Liver (tissue), 7 donors: ENCODE measurements at regions not wholly inside any gene's neighbourhood (a gene's known extent, or its start where the extent isn't known, plus 50 kb on each side); places are given as distances from the start of the nearest gene placed in this dataset.

Source experiments
- DNase-seq: peaks from one replicate; pipeline ENCODE4 v3.0.0-alpha.2; 2017; ENCODE audit warnings: low spot score
- H3K27ac ChIP-seq, 2 donors: one replicate each; pipeline ENCODE4 v1.7.0; 2013; ENCODE audit warnings: inconsistent platforms in 2 of 2, low read length in 2 of 2, control low read depth in 1 of 2, low read depth in 1 of 2, mild to moderate bottlenecking in 1 of 2
- H3K27me3 ChIP-seq, 4 donors: one replicate each; pipeline versions ENCODE4 v1.6.1 to v1.7.0; 2013; ENCODE audit warnings: low read length in 3 of 4, inconsistent platforms in 1 of 4, mild to moderate bottlenecking in 1 of 4, moderate library complexity in 1 of 4; ENCODE audit not compliant: control insufficient read depth in 4 of 4, insufficient read depth in 4 of 4
- H3K36me3 ChIP-seq, 4 donors: one replicate each; pipeline versions ENCODE4 v1.6.1 to v1.7.0; 2013; ENCODE audit warnings: low read length in 3 of 4, mild to moderate bottlenecking in 3 of 4, low read depth in 1 of 4, moderate library complexity in 1 of 4; ENCODE audit not compliant: control insufficient read depth in 4 of 4, insufficient read depth in 3 of 4
- H3K4me1 ChIP-seq, 4 donors: one replicate each; pipeline versions ENCODE4 v1.6.1 to v1.7.0; 2013; ENCODE audit warnings: low read length in 3 of 4, mild to moderate bottlenecking in 3 of 4, moderate library complexity in 1 of 4; ENCODE audit not compliant: control insufficient read depth in 4 of 4, insufficient read depth in 4 of 4
- H3K4me3 ChIP-seq, 3 donors: one replicate each; pipeline versions ENCODE4 v1.6.1 to v1.7.0; 2013; ENCODE audit warnings: low read length in 3 of 3, control low read depth in 1 of 3, low read depth in 1 of 3, mild to moderate bottlenecking in 1 of 3
- H3K9ac ChIP-seq, 2 donors: one replicate each; pipeline ENCODE4 v1.7.0; 2013; ENCODE audit warnings: low read length in 2 of 2, mild to moderate bottlenecking in 2 of 2, moderate library complexity in 2 of 2, control low read depth in 1 of 2, low read depth in 1 of 2
- H3K9me3 ChIP-seq, 4 donors: one replicate each; pipeline versions ENCODE4 v1.6.1 to v1.7.0; 2013; ENCODE audit warnings: low read length in 3 of 4; ENCODE audit not compliant: control insufficient read depth in 4 of 4
- ATF3 ChIP-seq: IDR thresholded peaks from 2 replicates; pipeline ENCODE4 v1.6.1; 2016; ENCODE audit warnings: antibody characterized with exemption
- EGR1 ChIP-seq, 2 donors: IDR thresholded peaks; 2 replicates each; pipeline ENCODE4 v1.6.1; 2016 to 2018; ENCODE audit warnings: antibody characterized with exemption in 2 of 2, low read depth in 2 of 2
- FOXA1 ChIP-seq: IDR thresholded peaks from 2 replicates; pipeline ENCODE4 v1.6.1; 2016; ENCODE audit warnings: antibody characterized with exemption
- FOXA2 ChIP-seq: IDR thresholded peaks from 2 replicates; pipeline ENCODE4 v1.6.1; 2016; ENCODE audit warnings: antibody characterized with exemption
- HNF4A ChIP-seq, 2 donors: conservative IDR thresholded peaks; 2 replicates each; pipeline ENCODE4 v1.6.1; 2016; ENCODE audit warnings: antibody characterized with exemption in 2 of 2, mild to moderate bottlenecking in 2 of 2
- HNF4G ChIP-seq: IDR thresholded peaks from 2 replicates; pipeline ENCODE4 v1.6.1; 2016; ENCODE audit warnings: antibody characterized with exemption
- JUND ChIP-seq, 2 donors: IDR thresholded peaks; 2 replicates each; pipeline ENCODE4 v1.6.1; 2016; ENCODE audit warnings: antibody characterized with exemption in 2 of 2
- MAX ChIP-seq: IDR thresholded peaks from 2 replicates; pipeline ENCODE4 v1.6.1; 2016; ENCODE audit warnings: antibody characterized with exemption
- RAD21 ChIP-seq, 2 donors: IDR thresholded peaks; 2 replicates each; pipeline ENCODE4 v1.6.1; 2016; ENCODE audit warnings: antibody characterized with exemption in 2 of 2, mild to moderate bottlenecking in 2 of 2
- REST ChIP-seq: IDR thresholded peaks from 2 replicates; pipeline ENCODE4 v1.6.1; 2016; ENCODE audit warnings: antibody characterized with exemption, mild to moderate bottlenecking
- RXRA ChIP-seq, 2 donors: IDR thresholded peaks; 2 replicates each; pipeline ENCODE4 v1.6.1; 2017 to 2018; ENCODE audit warnings: antibody characterized with exemption in 2 of 2, mild to moderate bottlenecking in 1 of 2
- SP1 ChIP-seq: IDR thresholded peaks from 2 replicates; pipeline ENCODE4 v1.6.1; 2018; ENCODE audit warnings: antibody characterized with exemption, mild to moderate bottlenecking
- TAF1 ChIP-seq: conservative IDR thresholded peaks from 2 replicates; pipeline ENCODE4 v1.6.1; 2016; ENCODE audit warnings: antibody characterized with exemption, mild to moderate bottlenecking
- YY1 ChIP-seq: IDR thresholded peaks from 2 replicates; pipeline ENCODE4 v1.6.1; 2016; ENCODE audit warnings: antibody characterized with exemption, mild to moderate bottlenecking
- WGBS: extraction: QIAGEN DNeasy Blood & Tissue Kit; methylation state at CpG from one replicate; pipeline ENCODE4 v1.1.7; 2013; 5-methylcytosine and 5-hydroxymethylcytosine counted together
- donor health status: healthy.
- donor health status: healthy.
- donor health status: healthy.
- donor health status: healthy.

GRCh38 chrX:41026702-41027078, 58.6 kb upstream of the USP9X start:
- no peak for DNase-seq
- H3K4me1 ChIP-seq: peaks cover 0 to 8% (median 5%) of the 10 kb centered on the region in 4 donors
- no peak for TF ChIP-seq RXRA (IDR thresholded peaks at IDR 0.05)
- H3K36me3 ChIP-seq: no peaks in the 10 kb centered on the region
- H3K27me3 ChIP-seq: no peaks in the 10 kb centered on the region
- no peaks in the 10 kb centered on the region for H3K9me3 ChIP-seq
- peak overlapping the region in 1 of 2 donors; percentile 84 for H3K27ac ChIP-seq
- WGBS: 66% methylated on average over 5 of the region's 5 CpGs
- H3K4me3 ChIP-seq: no peak overlapping the region
- H3K9ac ChIP-seq: peak overlapping the region in 1 of 2 donors; percentile 89

- Histone ChIP-seq H3K27me3 (no peaks in the 10 kb centered on the region), H3K4me1 (peaks cover 0 to 8% (median under 1%) of the 10 kb centered on the region in 4 donors), H3K9me3 (no peaks in the 10 kb centered on the region), H3K36me3 (no peaks in the 10 kb centered on the region), H3K9ac (peak overlapping the region in 1 of 2 donors; percentile 58), H3K27ac (peak overlapping the region; percentile 31 to 61), H3K4me3 (no peak overlapping the region)
- 37% methylated on average over 7 of the region's 7 CpGs for WGBS
- DNase-seq: no peak
- TF ChIP-seq FOXA1: no peak
- TF ChIP-seq REST: peak; percentile 73
- no peak for TF ChIP-seq FOXA2
- TF ChIP-seq MAX: peak; percentile 48
- TF ChIP-seq ATF3: no peak
- TF ChIP-seq JUND (IDR thresholded peaks at IDR 0.05): peak in 1 of 2 donors; percentile 46
- TF ChIP-seq RXRA (IDR thresholded peaks at IDR 0.05): peak; percentile 41 to 65
- TF ChIP-seq EGR1 (IDR thresholded peaks at IDR 0.05; ENCODE audit: low read depth in 2 of 2): no peak
- TF ChIP-seq HNF4A (conservative IDR thresholded peaks at IDR 0.05): peak; percentile 31 to 50
- TF ChIP-seq HNF4G: no peak
- TF ChIP-seq YY1: peak; percentile 15
- peak; percentile 9 to 22 for TF ChIP-seq RAD21 (IDR thresholded peaks at IDR 0.05)
- TF ChIP-seq TAF1: no peak
- TF ChIP-seq SP1: peak; percentile 32
Measured at GRCh38 chrX:41029332-41029731, 55.9 kb upstream of the USP9X start.

GRCh38 chrX:41031256-41031967, 53.8 kb upstream of the USP9X start:
- WGBS: 71% methylated on average over 13 of the region's 13 CpGs
- Histone ChIP-seq H3K27ac (no peak overlapping the region), H3K4me3 (no peak overlapping the region), H3K9me3 (no peaks in the 10 kb centered on the region), H3K36me3 (no peaks in the 10 kb centered on the region), H3K27me3 (no peaks in the 10 kb centered on the region), H3K9ac (no peak overlapping the region), H3K4me1 (peaks cover 0 to 4% (median under 1%) of the 10 kb centered on the region in 4 donors)
- no peak for DNase-seq
- TF ChIP-seq JUND (IDR thresholded peaks at IDR 0.05) (no peak), HNF4A (conservative IDR thresholded peaks at IDR 0.05) (peak; percentile 63 to 66)
